Kidney (tissue), 13 donors: ENCODE measurements at regions not wholly inside any gene's neighbourhood (a gene's known extent, or its start where the extent isn't known, plus 50 kb on each side); places are given as distances from the start of the nearest gene placed in this dataset.
"Not testable (repeated sequence)": the region's sequence is repeated elsewhere in the genome, so short reads cannot be mapped to it uniquely, and the experiment has no call there.

Source experiments
- DNase-seq, 5 donors: peaks; one replicate each; pipeline ENCODE4 v3.0.0-alpha.2; 2013 to 2020
- FAIRE-seq: peaks from 2 replicates; lab custom pipeline; 2012; peaks lifted over from hg19 to GRCh38; lab: Jason Lieb, UNC
- H3K27ac ChIP-seq, 2 donors: one replicate each; pipeline ENCODE4 v1.7.0; 2013; ENCODE audit warnings: low read depth in 2 of 2, low read length in 2 of 2, inconsistent platforms in 1 of 2
- H3K27me3 ChIP-seq: one replicate; pipeline ENCODE4 v1.7.1; 2013; ENCODE audit warnings: low read length, inconsistent platforms; ENCODE audit not compliant: control insufficient read depth, insufficient read depth
- H3K36me3 ChIP-seq, 3 donors: one replicate each; pipeline versions ENCODE4 v1.7.0 to v1.7.1; 2013; ENCODE audit warnings: low read length in 3 of 3, control low read depth in 1 of 3, inconsistent platforms in 1 of 3; ENCODE audit not compliant: insufficient read depth in 3 of 3, control insufficient read depth in 2 of 3
- H3K4me1 ChIP-seq, 3 donors: one replicate each; pipeline versions ENCODE4 v1.7.0 to v1.7.1; 2013; ENCODE audit warnings: low read length in 3 of 3, inconsistent platforms in 1 of 3, low read depth in 1 of 3; ENCODE audit not compliant: control insufficient read depth in 2 of 3, insufficient read depth in 2 of 3
- H3K4me3 ChIP-seq, 3 donors: one replicate each; pipeline versions ENCODE4 v1.7.0 to v1.8.1; 2013; ENCODE audit warnings: low read length in 3 of 3, control low read depth in 1 of 3, inconsistent platforms in 1 of 3
- H3K9ac ChIP-seq, 3 donors: one replicate each; pipeline versions ENCODE4 v1.7.0 to v1.7.1; 2013; ENCODE audit warnings: low read length in 3 of 3, control low read depth in 1 of 3, inconsistent platforms in 1 of 3
- H3K9me3 ChIP-seq, 3 donors: one replicate each; pipeline versions ENCODE4 v1.7.0 to v1.7.1; 2013; ENCODE audit warnings: low read length in 3 of 3, control low read depth in 1 of 3, inconsistent platforms in 1 of 3; ENCODE audit not compliant: control insufficient read depth in 2 of 3, insufficient read depth in 1 of 3
- CTCF ChIP-seq: IDR thresholded peaks from 3 replicates; pipeline ENCODE4 v1.5.1; 2012; ENCODE audit warnings: mild to moderate bottlenecking, moderate library complexity, borderline replicate concordance; ENCODE audit not compliant: insufficient read depth; ENCODE audit errors: extremely low read depth
- intact Hi-C: fragments of 100-400 bp; cut with DNase I; formaldehyde crosslinking; loops from one replicate; pipeline ENCODE4 v1.11.1; 2022
- donor health status: control.
- donor health status: control.
- donor health status: control.
- donor health status: control.
- donor health status: control.
- donor health status: DM: yes; HTN: yes; CAD: no.
- donor health status: Normal renal cell carcinoma (clear cell type).

DNA sequence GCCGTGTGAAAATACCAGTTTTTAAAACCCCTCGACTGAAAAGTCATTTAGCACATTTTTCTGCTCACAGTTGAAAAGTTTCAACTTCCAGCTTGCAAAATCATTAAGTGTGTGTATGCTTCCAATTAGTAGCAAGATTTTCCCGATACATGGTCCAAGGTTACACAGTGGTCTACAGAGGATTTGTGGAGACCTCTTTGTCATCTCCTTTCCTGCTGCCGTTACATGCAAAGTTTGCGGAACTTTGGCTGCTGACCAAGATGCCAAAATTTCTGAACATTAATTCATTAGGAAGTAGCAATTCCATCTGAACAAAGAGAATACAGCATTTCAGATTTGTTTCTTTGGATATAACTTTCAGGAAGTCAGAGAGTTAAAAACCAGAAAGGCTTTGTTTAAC lies 474.6 kb downstream of the PLCL1 start:
- Histone ChIP-seq H3K27ac (no peak overlapping the region), H3K27me3 (no peaks in the 10 kb centered on the region), H3K9me3 (no peaks in the 10 kb centered on the region), H3K9ac (no peak overlapping the region), H3K36me3 (no peaks in the 10 kb centered on the region), H3K4me3 (no peak overlapping the region), H3K4me1 (no peaks in the 10 kb centered on the region)
- DNase-seq (no peak), FAIRE-seq (no peak)
- TF ChIP-seq CTCF = no peak
- intact Hi-C loops = no loop called here

GRCh38 chr2:198277181-198277580 lies 472.8 kb downstream of the PLCL1 start:
- Histone ChIP-seq H3K27ac (no peak overlapping the region), H3K9me3 (no peaks in the 10 kb centered on the region), H3K9ac (no peak overlapping the region), H3K4me1 (peaks cover 0 to 4% (median 0%) of the 10 kb centered on the region in 3 donors), H3K36me3 (no peaks in the 10 kb centered on the region), H3K27me3 (no peaks in the 10 kb centered on the region), H3K4me3 (no peak overlapping the region)
- intact Hi-C loops = no loop called here
- FAIRE-seq (no peak), DNase-seq (no peak)
- TF ChIP-seq CTCF = no peak

- Histone ChIP-seq H3K9me3 (no peaks in the 10 kb centered on the region), H3K9ac (no peak overlapping the region), H3K4me1 (peaks cover 0 to 4% (median 0%) of the 10 kb centered on the region in 3 donors), H3K27ac (no peak overlapping the region), H3K4me3 (no peak overlapping the region), H3K36me3 (no peaks in the 10 kb centered on the region), H3K27me3 (no peaks in the 10 kb centered on the region)
- intact Hi-C loops = no loop called here
- FAIRE-seq (no peak), DNase-seq (peak in 2 of 5 donors; percentile 20 to 29)
- no peak for TF ChIP-seq CTCF
These were observed 469.3 kb downstream of the PLCL1 start for GRCh38 chr2:198273660-198274059.

GRCh38 chr2:198270157-198270556 lies 465.8 kb downstream of the PLCL1 start:
- H3K9ac ChIP-seq, H3K36me3 ChIP-seq, H3K27ac ChIP-seq, H3K4me1 ChIP-seq, DNase-seq, FAIRE-seq, H3K4me3 ChIP-seq, H3K9me3 ChIP-seq, intact Hi-C loops, H3K27me3 ChIP-seq: not testable (repeated sequence)
